Endothelial cell of umbilical vein (primary cell): ENCODE measurements at regions not wholly inside any gene's neighbourhood (a gene's known extent, or its start where the extent isn't known, plus 50 kb on each side); places are given as distances from the start of the nearest gene placed in this dataset.

Source experiments
- BruUV-seq: library from RNA; stranded (reverse); fragments of 400-500 nt; replicated peaks from 2 replicates; lab custom pipeline; 2021; lab: Mats Ljungman, UMichigan
- CTCF ChIA-PET: fragments of 300-600, 350-600 bp; sonication (Branson Sonifier 250); formaldehyde crosslinking; loops from one replicate; lab custom pipeline; 2021; ENCODE audit warnings: antibody characterized with exemption, inconsistent platforms; lab: Charles Lee
- POLR2A ChIA-PET: fragments of 300-600, 350-600 bp; sonication (Branson Sonifier 250); formaldehyde crosslinking; loops from one replicate; lab custom pipeline; 2021; ENCODE audit warnings: antibody characterized with exemption, inconsistent platforms; lab: Charles Lee
- DNase-seq: peaks from one replicate; pipeline ENCODE4 v3.0.0-alpha.2; 2011; ENCODE audit warnings: low read depth, low spot score
- FAIRE-seq: peaks from 2 replicates; lab custom pipeline; 2011; peaks lifted over from hg19 to GRCh38; lab: Jason Lieb, UNC
- H2AFZ ChIP-seq: 2 replicates; pipeline ENCODE4 v1.6.0; 2012; ENCODE audit warnings: low read depth, low read length, control low read depth, inconsistent platforms
- H3K27ac ChIP-seq: 2 replicates; pipeline ENCODE4 v1.5.1; 2011; ENCODE audit warnings: low read depth, mild to moderate bottlenecking, control low read depth, low read length, moderate library complexity; ENCODE audit not compliant: insufficient read depth
- H3K27me3 ChIP-seq, 2 experiments: 2 replicates each; pipeline versions ENCODE4 v1.6.0 to v1.6.1; 2011; ENCODE audit warnings: low read length in 2 of 2, mixed read lengths in 1 of 2; ENCODE audit not compliant: control insufficient read depth in 2 of 2, insufficient read depth in 2 of 2
- H3K36me3 ChIP-seq, 2 experiments: 2 replicates in 1 of 2; 3 replicates in 1 of 2; pipeline ENCODE4 v1.5.1; 2011; ENCODE audit warnings: low read length in 2 of 2, mild to moderate bottlenecking in 1 of 2, moderate library complexity in 1 of 2; ENCODE audit not compliant: control insufficient read depth in 2 of 2, insufficient read depth in 2 of 2; ENCODE audit errors: extremely low read depth in 1 of 2
- H3K4me1 ChIP-seq: 3 replicates; pipeline ENCODE4 v1.5.1; 2011; ENCODE audit warnings: mild to moderate bottlenecking, low read length; ENCODE audit not compliant: control insufficient read depth, insufficient read depth; ENCODE audit errors: extremely low read depth
- H3K4me2 ChIP-seq: 2 replicates; pipeline ENCODE4 v1.6.1; 2011; ENCODE audit warnings: low read length, control low read depth, mixed read lengths; ENCODE audit not compliant: insufficient read depth
- H3K4me3 ChIP-seq, 3 experiments: fragments of 200-600 bp in 1 of 3; sonication (generic), shearing (Covaris generic) in 1 of 3; replicated peaks in 1 of 3; 2 replicates each; pipeline ENCODE4 v1.5.1; 2011 to 2016; ENCODE audit warnings: control low read depth in 3 of 3, low read length in 3 of 3, mild to moderate bottlenecking in 2 of 3, inconsistent platforms in 1 of 3, low read depth in 1 of 3, moderate library complexity in 1 of 3; ENCODE audit not compliant: insufficient read depth in 1 of 3
- H3K79me2 ChIP-seq: 2 replicates; pipeline ENCODE4 v1.6.0; 2012; ENCODE audit warnings: low read length, inconsistent platforms; ENCODE audit not compliant: control insufficient read depth, insufficient read depth
- H3K9ac ChIP-seq: replicated peaks from 2 replicates; pipeline ENCODE3; 2011; ENCODE audit warnings: low read length, control low read depth; ENCODE audit not compliant: insufficient read depth; ENCODE audit errors: extremely low read depth
- H3K9me1 ChIP-seq: replicated peaks from 3 replicates; pipeline ENCODE4 v1.6.0; 2011; ENCODE audit warnings: mild to moderate bottlenecking, low read length; ENCODE audit not compliant: control insufficient read depth, insufficient read depth; ENCODE audit errors: extremely low read depth
- H3K9me3 ChIP-seq: replicated peaks from 2 replicates; pipeline ENCODE4 v1.5.1; 2012; ENCODE audit warnings: low read length, inconsistent platforms; ENCODE audit not compliant: control insufficient read depth, insufficient read depth
- H4K20me1 ChIP-seq: replicated peaks from 2 replicates; pipeline ENCODE3; 2011; ENCODE audit warnings: mild to moderate bottlenecking, low read length; ENCODE audit not compliant: control insufficient read depth, insufficient read depth; ENCODE audit errors: extremely low read depth
- CTCF ChIP-seq, 2 donors: IDR thresholded peaks; 1 replicate in 1 of 2; 2 replicates in 1 of 2; pipeline ENCODE4 v1.5.1; 2011; ENCODE audit warnings: low read length in 2 of 2, mild to moderate bottlenecking in 2 of 2, moderate library complexity in 2 of 2, control low read depth in 1 of 2, inconsistent platforms in 1 of 2, low read depth in 1 of 2; ENCODE audit not compliant: insufficient read depth in 1 of 2; ENCODE audit errors: extremely low read depth in 1 of 2
- EZH2 ChIP-seq: IDR thresholded peaks from 2 replicates; pipeline ENCODE4 v1.6.1; 2012; ENCODE audit warnings: borderline replicate concordance, low read depth, mild to moderate bottlenecking, moderate library complexity, low read length, inconsistent platforms; ENCODE audit not compliant: severe bottlenecking
- FOS ChIP-seq: IDR thresholded peaks from 2 replicates; pipeline ENCODE4 v1.6.1; 2011; ENCODE audit warnings: mild to moderate bottlenecking, low read length, moderate library complexity, borderline replicate concordance; ENCODE audit not compliant: insufficient read depth
- GATA2 ChIP-seq: IDR thresholded peaks from 2 replicates; pipeline ENCODE4 v1.7.0; 2011; ENCODE audit warnings: low read depth, mild to moderate bottlenecking, moderate library complexity, mixed read lengths, low read length; ENCODE audit not compliant: insufficient read length, insufficient read depth
- JUN ChIP-seq: IDR thresholded peaks from 2 replicates; pipeline ENCODE4 v1.6.1; 2011; ENCODE audit warnings: borderline replicate concordance, low read depth; ENCODE audit not compliant: insufficient read length, insufficient read depth
- MAX ChIP-seq: IDR thresholded peaks from 2 replicates; pipeline ENCODE4 v1.6.1; 2011; ENCODE audit not compliant: insufficient read depth, insufficient read length
- MYC ChIP-seq: IDR thresholded peaks from one replicate; pipeline ENCODE4 v1.6.1; 2011; ENCODE audit warnings: mild to moderate bottlenecking, low read depth, low read length
- POLR2A ChIP-seq: IDR thresholded peaks from 2 replicates; pipeline ENCODE4 v1.6.1; 2012; ENCODE audit warnings: low read depth, mild to moderate bottlenecking, control low read depth, low read length
- POLR2AphosphoS5 ChIP-seq: IDR thresholded peaks from 2 replicates; pipeline ENCODE4 v1.6.1; 2012; ENCODE audit warnings: low read depth, mild to moderate bottlenecking, control low read depth, low read length, moderate library complexity; ENCODE audit not compliant: insufficient read depth
- dilution Hi-C: fragments of 300-500 bp; cut with MboI; formaldehyde crosslinking; loops from one replicate; pipeline ENCODE4 v1.15.0; 2019; ENCODE audit warnings: low sequenced_read_pairs; ENCODE audit not compliant: extremely low pct_ligation_motif_present
- intact Hi-C: fragments of 100-400 bp; cut with micrococcal nuclease; formaldehyde crosslinking; loops from one replicate; pipeline ENCODE4 v1.10.0; 2022

GRCh38 chr1:68904477-68904876, 407.6 kb upstream of the DEPDC1 start:
- CTCF ChIA-PET, result no interaction called here
- POLR2A ChIA-PET, result no interaction called here
- FAIRE-seq, result no peak

More at GRCh38 chr1:68904477-68904876, 407.6 kb upstream of the DEPDC1 start:
- dilution Hi-C loops, result no loop called here
- DNase-seq, result no peak
- Histone ChIP-seq H2AFZ (no peak overlapping the region), H3K4me1 (no peaks in the 10 kb centered on the region), H3K9ac (no peak overlapping the region), H3K9me3 (no peaks in the 10 kb centered on the region), H3K79me2 (no peaks in the 10 kb centered on the region), H3K9me1 (no peaks in the 10 kb centered on the region), H3K27me3 (no peaks in the 10 kb centered on the region), H3K4me3 (no peak overlapping the region), H3K36me3 (no peaks in the 10 kb centered on the region), H3K27ac (no peak overlapping the region), H4K20me1 (no peaks in the 10 kb centered on the region), H3K4me2 (no peak overlapping the region)
- BruUV-seq, result no TSS peak
- TF ChIP-seq JUN (no peak), POLR2AphosphoS5 (no peak), MYC (no peak), EZH2 (no peak), GATA2 (no peak), CTCF (IDR thresholded peaks at IDR 0.05; ENCODE audit: extremely low read depth in 1 of 2, insufficient read depth in 1 of 2, low read depth in 1 of 2, low read length in 2 of 2) (no peak), POLR2A (no peak), MAX (no peak), FOS (no peak)
- intact Hi-C loops, result no loop called here
